WERI-Rb-1 (cell line): ENCODE measurements at regions not wholly inside any gene's neighbourhood (a gene's known extent, or its start where the extent isn't known, plus 50 kb on each side); places are given as distances from the start of the nearest gene placed in this dataset.
A peak's percentile ranks its signal among the peaks of the same experiment; 100 is the strongest.

Experiments
- DNase-seq: peaks from one replicate; pipeline ENCODE4 v3.0.0-alpha.2; 2020
- H3K27ac ChIP-seq: fragments of 250-450 bp; sonication (Bioruptor Pico); 2 replicates; pipeline ENCODE4 v1.5.1; 2020; ENCODE audit warnings: mild to moderate bottlenecking, moderate library complexity
- H3K27me3 ChIP-seq: fragments of 250-450 bp; sonication (Bioruptor Pico); 2 replicates; pipeline ENCODE4 v1.5.1; 2021; ENCODE audit warnings: mild to moderate bottlenecking, low read depth, moderate library complexity; ENCODE audit not compliant: insufficient read depth, severe bottlenecking
- H3K36me3 ChIP-seq: fragments of 250-450 bp; sonication (Bioruptor Pico); 2 replicates; pipeline ENCODE4 v1.5.1; 2020; ENCODE audit warnings: mild to moderate bottlenecking, moderate library complexity
- H3K4me3 ChIP-seq: 2 replicates; pipeline ENCODE4 v1.5.1; 2011; ENCODE audit warnings: low read depth, mild to moderate bottlenecking, control low read depth, low read length
- H3K9me3 ChIP-seq: fragments of 250-450 bp; sonication (Bioruptor Pico); 2 replicates; pipeline ENCODE4 v1.5.1; 2021; ENCODE audit warnings: mild to moderate bottlenecking, moderate library complexity; ENCODE audit not compliant: severe bottlenecking
- CTCF ChIP-seq: IDR thresholded peaks from 2 replicates; pipeline ENCODE4 v1.5.1; 2011; ENCODE audit warnings: low read depth, mild to moderate bottlenecking, control low read depth, inconsistent platforms, low read length

DNA sequence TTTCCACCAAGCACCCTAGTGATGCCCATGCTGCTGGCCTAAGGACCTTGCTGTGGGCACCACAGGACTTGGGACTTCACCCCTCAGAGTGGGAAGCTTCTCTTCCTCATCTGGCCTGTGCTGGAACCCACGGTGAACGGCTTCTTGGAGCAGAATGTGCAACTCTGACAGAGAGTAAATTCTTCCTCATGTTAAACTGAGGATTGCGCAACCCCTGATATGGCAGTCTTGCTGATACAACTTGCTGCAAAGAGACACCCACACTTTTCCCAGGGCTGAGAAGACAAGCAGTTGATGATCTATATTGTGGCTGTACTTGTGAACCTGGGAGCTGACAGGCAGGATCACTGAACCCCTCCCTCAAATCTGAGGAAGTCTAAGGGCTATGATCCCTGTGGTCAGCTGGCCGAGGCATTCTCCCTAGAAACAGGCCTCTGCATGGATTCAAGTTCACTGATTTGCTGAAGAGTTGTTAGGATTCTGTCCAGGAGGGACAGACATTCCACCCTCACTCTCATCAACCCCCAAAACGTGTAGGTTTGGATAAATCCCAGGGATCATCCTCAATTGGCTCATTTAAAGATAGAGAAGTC lies 307.2 kb downstream of the MTRR start:
- no peaks in the 10 kb centered on the region for H3K9me3 ChIP-seq
- peaks cover 51% of the 10 kb centered on the region for H3K27me3 ChIP-seq
- TF ChIP-seq CTCF = no peak
- H3K27ac ChIP-seq = no peak overlapping the region
- no peaks in the 10 kb centered on the region for H3K36me3 ChIP-seq
- DNase-seq = no peak
- no peak overlapping the region for H3K4me3 ChIP-seq

DNA sequence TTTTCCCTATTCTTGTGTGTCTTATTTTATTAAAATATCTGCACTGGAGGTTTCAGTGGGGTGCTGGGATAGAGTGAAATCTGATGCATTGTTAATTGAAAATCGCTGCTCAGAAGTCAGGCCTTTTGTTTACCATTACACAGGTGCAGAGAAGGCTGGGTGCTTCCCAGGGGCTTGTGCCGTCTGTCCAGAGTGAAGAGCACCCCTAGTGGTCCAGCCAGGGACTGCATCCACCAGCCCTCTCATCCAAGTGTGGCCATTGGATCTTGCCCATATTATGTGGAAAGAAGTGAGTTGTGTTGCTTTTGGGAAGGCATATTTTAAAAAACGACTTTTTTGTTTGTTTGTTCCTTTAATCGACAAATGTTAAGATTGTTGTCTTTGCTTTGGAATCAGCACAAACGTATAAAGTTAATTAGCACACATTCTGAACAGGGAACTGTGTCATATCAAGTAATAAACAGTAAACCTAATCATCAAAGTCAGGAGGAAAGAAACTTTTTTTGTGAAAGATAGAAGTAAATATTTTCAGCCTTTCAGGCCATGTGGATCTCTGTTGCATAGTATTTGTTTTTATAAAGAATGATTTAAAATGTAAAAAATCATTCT lies 315.6 kb downstream of the MTRR start:
- H3K27me3 ChIP-seq = peaks cover 26% of the 10 kb centered on the region
- no peak overlapping the region for H3K27ac ChIP-seq
- no peak overlapping the region for H3K4me3 ChIP-seq
- peak; percentile 73 for DNase-seq
- H3K36me3 ChIP-seq = no peaks in the 10 kb centered on the region
- no peaks in the 10 kb centered on the region for H3K9me3 ChIP-seq
- peak; percentile 99 for TF ChIP-seq CTCF

DNA sequence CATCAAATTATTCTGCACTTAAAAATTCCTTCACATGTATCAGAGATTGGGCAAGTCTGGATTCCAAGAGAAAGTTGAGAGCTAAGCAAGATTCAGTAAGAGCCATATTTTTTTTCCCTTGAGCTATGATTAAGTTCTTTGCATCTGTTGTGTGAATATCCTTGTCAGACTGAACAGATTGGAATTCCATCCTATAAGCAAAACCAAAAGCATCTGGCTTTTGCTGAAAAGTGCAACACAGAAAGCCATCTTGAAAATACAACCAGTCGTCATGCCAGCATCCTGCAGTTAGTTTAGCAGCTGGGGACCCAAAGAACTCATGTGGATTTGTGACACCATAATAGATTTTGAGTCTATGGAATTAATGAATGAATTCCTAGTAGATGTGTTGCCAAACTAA lies 316.9 kb downstream of the MTRR start:
- H3K27me3 ChIP-seq = peaks cover 19% of the 10 kb centered on the region
- DNase-seq = no peak
- no peaks in the 10 kb centered on the region for H3K36me3 ChIP-seq

GRCh38 chr5:8188874-8189565 lies 320.1 kb downstream of the MTRR start:
- DNase-seq = no peak
- no peaks in the 10 kb centered on the region for H3K36me3 ChIP-seq
- no peak overlapping the region for H3K4me3 ChIP-seq
- H3K9me3 ChIP-seq = no peaks in the 10 kb centered on the region
- peaks cover 9% of the 10 kb centered on the region for H3K27me3 ChIP-seq
- no peak for TF ChIP-seq CTCF
- H3K27ac ChIP-seq = no peak overlapping the region

More for the DNA sequence above, 316.9 kb downstream of the MTRR start:
- H3K4me3 ChIP-seq = no peak overlapping the region
- H3K9me3 ChIP-seq = no peaks in the 10 kb centered on the region
- no peak overlapping the region for H3K27ac ChIP-seq
- no peak for TF ChIP-seq CTCF

DNA sequence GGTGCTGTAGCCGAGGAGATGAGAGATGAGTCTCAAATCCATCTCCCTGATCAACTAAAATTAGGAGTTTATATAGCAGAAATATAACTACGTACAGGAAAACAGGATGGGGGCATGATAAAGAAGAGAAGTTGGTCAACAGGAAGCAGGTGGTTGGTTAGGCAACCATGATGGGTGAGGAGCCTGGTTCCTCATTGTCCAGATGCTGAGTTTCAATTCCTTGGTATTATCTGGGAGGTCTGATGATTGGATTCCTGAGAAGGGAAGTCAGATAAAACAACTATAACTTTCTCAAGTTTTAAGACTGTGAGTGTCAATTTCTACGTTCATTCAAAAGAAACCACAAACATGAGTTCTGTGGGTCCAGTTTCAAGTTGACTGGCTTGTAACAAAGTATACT lies 323.9 kb downstream of the MTRR start:
- H3K9me3 ChIP-seq = no peaks in the 10 kb centered on the region
- H3K36me3 ChIP-seq = no peaks in the 10 kb centered on the region
- H3K4me3 ChIP-seq = no peak overlapping the region
- TF ChIP-seq CTCF = no peak
- no peak overlapping the region for H3K27ac ChIP-seq
- peaks cover 14% of the 10 kb centered on the region for H3K27me3 ChIP-seq
- DNase-seq = no peak
